ENCODE measurements at regions not wholly inside any gene's neighbourhood (a gene's known extent, or its start where the extent isn't known, plus 50 kb on each side); places are given as distances from the start of the nearest gene placed in this dataset.

DNA sequence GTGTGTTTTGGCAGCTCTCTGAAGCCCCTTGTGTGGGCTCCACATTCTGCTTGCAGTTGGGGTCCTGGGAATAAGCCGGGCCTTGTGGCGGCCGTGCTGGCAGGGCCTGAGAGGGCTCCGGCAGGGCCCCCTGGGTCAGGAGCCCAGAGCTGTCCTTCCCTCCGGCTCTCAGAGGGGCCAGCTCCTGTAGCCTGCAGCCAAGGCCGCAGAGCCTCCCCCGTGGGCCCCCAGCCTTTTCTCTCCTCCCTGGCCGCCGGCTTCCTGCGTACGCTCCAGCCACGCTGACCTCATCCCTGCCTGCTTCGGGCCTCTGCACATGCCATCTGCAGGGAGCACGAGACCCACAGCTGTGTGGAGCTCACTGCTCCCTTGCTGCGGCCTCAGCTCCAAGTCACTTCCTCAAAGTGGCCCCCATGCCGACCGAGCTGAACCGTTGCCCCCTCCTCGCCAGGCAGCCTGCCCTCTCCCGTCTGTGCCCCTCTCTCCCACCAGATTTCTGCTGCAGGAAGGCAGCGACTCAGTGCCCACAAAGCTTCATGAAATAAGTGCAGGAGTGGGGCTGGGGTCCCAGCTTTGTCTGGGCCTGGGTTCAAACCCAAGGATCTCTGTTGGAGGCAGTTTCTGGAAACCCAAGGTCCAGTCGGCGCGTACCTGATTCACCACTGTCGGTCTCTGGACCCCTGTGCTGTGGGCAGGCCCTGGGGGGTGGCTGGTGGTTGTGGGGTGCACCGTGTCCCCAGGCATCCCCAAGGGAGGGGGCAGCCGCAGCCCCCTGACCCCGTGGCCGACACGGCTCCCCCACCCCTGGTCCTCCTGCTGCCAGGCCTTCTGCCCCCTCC lies 57.1 kb upstream of the NKX1-1 start:
- Histone ChIP-seq H3K27ac (no peak overlapping the region), H3K4me1 (no peaks in the 10 kb centered on the region), H3K36me3 (no peaks in the 10 kb centered on the region), H3K4me3 (no peak overlapping the region), H3K9me3 (no peaks in the 10 kb centered on the region), H3K27me3 (no peaks in the 10 kb centered on the region)
- peak in 1 of 3 donors; percentile 10 for DNase-seq
- TF ChIP-seq POLR2A (IDR thresholded peaks at IDR 0.05): no peak
- TF ChIP-seq, protein P1, sequence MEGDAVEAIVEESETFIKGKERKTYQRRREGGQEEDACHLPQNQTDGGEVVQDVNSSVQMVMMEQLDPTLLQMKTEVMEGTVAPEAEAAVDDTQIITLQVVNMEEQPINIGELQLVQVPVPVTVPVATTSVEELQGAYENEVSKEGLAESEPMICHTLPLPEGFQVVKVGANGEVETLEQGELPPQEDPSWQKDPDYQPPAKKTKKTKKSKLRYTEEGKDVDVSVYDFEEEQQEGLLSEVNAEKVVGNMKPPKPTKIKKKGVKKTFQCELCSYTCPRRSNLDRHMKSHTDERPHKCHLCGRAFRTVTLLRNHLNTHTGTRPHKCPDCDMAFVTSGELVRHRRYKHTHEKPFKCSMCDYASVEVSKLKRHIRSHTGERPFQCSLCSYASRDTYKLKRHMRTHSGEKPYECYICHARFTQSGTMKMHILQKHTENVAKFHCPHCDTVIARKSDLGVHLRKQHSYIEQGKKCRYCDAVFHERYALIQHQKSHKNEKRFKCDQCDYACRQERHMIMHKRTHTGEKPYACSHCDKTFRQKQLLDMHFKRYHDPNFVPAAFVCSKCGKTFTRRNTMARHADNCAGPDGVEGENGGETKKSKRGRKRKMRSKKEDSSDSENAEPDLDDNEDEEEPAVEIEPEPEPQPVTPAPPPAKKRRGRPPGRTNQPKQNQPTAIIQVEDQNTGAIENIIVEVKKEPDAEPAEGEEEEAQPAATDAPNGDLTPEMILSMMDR (IDR thresholded peaks at IDR 0.05): no peak
- WGBS (ENCODE audit: insufficient coverage, low coverage, low lambda C conversion rate, missing lambda C conversion rate): no CpG with 5 or more reads among the region's 30 CpGs
- no peak for ATAC-seq
- intact Hi-C loops (cut with DNase I): no loop called here

GRCh38 chr4:1462768-1463075 lies 56.5 kb upstream of the NKX1-1 start:
- no peak for TF ChIP-seq POLR2A (IDR thresholded peaks at IDR 0.05)
- TF ChIP-seq, protein P1 (IDR thresholded peaks at IDR 0.05): no peak
- Histone ChIP-seq H3K27me3 (no peaks in the 10 kb centered on the region), H3K4me1 (no peaks in the 10 kb centered on the region), H3K9me3 (no peaks in the 10 kb centered on the region), H3K36me3 (no peaks in the 10 kb centered on the region), H3K27ac (no peak overlapping the region), H3K4me3 (no peak overlapping the region)
- no peak for ATAC-seq
- no CpG with 5 or more reads among the region's 14 CpGs for WGBS (ENCODE audit: insufficient coverage, low coverage, low lambda C conversion rate, missing lambda C conversion rate)
- DNase-seq: peak in 2 of 3 donors; percentile 14 to 40
- intact Hi-C loops (cut with DNase I): no loop called here

GRCh38 chr4:1462009-1462767 lies 55.9 kb upstream of the NKX1-1 start:
- intact Hi-C loops (cut with DNase I): no loop called here
- H3K27ac ChIP-seq: no peak overlapping the region
- TF ChIP-seq POLR2A (IDR thresholded peaks at IDR 0.05): no peak
- TF ChIP-seq, protein P1 (IDR thresholded peaks at IDR 0.05): no peak
- DNase-seq: peak in 1 of 3 donors; percentile 8
- H3K9me3 ChIP-seq: no peaks in the 10 kb centered on the region
- no peaks in the 10 kb centered on the region for H3K27me3 ChIP-seq
- no peaks in the 10 kb centered on the region for H3K4me1 ChIP-seq
- no peaks in the 10 kb centered on the region for H3K36me3 ChIP-seq
- ATAC-seq: no peak
- H3K4me3 ChIP-seq: no peak overlapping the region
- WGBS (ENCODE audit: insufficient coverage, low coverage, low lambda C conversion rate, missing lambda C conversion rate): 16% methylated on average over 7 of the region's 31 CpGs

- WGBS (ENCODE audit: insufficient coverage, low coverage, low lambda C conversion rate, missing lambda C conversion rate): 50% methylated on average over 13 of the region's 19 CpGs
- H3K36me3 ChIP-seq: no peaks in the 10 kb centered on the region
- TF ChIP-seq POLR2A (IDR thresholded peaks at IDR 0.05): no peak
- TF ChIP-seq, protein P1 (IDR thresholded peaks at IDR 0.05): no peak
- H3K4me1 ChIP-seq: no peaks in the 10 kb centered on the region
- intact Hi-C loops (cut with DNase I): no loop called here
- no peak overlapping the region for H3K27ac ChIP-seq
- H3K9me3 ChIP-seq: no peaks in the 10 kb centered on the region
- H3K27me3 ChIP-seq: no peaks in the 10 kb centered on the region
- no peak overlapping the region for H3K4me3 ChIP-seq
- peak in 1 of 3 donors; percentile 7 for DNase-seq
- no peak for ATAC-seq
Measured at GRCh38 chr4:1460967-1461868, 55.0 kb upstream of the NKX1-1 start.

Data from right lobe of liver (tissue), 6 donors.